PC-9 (cell line): ENCODE measurements at regions not wholly inside any gene's neighbourhood (a gene's known extent, or its start where the extent isn't known, plus 50 kb on each side); places are given as distances from the start of the nearest gene placed in this dataset.

ENCODE experiments used
- EZH2 ChIP-seq: fragments of 200-600 bp; sonication (generic); IDR thresholded peaks from 2 replicates; pipeline ENCODE4 v1.8.0; 2017; ENCODE audit warnings: antibody characterized with exemption, low read depth
- TF ChIP-seq, protein P1 (sequence below): fragments of 200-600 bp; sonication (generic); conservative IDR thresholded peaks from 2 replicates; pipeline ENCODE4 v1.6.1; 2017; ENCODE audit warnings: mixed run types, antibody characterized with exemption, mild to moderate bottlenecking, moderate library complexity

DNA sequence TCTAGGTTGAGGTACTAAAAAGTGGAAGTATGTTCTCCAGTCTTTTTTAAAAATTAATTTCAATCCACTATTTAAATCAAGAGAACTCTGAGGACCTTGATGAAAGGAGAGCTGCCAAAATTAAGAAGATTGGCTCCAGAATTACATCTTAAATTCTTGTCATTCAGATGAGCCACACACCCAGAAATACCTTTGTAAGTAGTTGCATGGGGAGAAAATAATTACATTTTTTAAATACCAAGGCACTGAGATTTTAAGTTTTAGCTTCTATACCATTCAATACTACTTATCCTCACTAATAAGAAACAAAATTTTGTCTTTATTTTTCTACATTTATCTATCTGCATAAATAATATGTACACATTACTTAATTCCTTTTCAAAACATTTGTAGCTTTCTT, 1132.8 kb downstream of the OTOL1 start:
- TF ChIP-seq EZH2 = no peak
- TF ChIP-seq, protein P1, sequence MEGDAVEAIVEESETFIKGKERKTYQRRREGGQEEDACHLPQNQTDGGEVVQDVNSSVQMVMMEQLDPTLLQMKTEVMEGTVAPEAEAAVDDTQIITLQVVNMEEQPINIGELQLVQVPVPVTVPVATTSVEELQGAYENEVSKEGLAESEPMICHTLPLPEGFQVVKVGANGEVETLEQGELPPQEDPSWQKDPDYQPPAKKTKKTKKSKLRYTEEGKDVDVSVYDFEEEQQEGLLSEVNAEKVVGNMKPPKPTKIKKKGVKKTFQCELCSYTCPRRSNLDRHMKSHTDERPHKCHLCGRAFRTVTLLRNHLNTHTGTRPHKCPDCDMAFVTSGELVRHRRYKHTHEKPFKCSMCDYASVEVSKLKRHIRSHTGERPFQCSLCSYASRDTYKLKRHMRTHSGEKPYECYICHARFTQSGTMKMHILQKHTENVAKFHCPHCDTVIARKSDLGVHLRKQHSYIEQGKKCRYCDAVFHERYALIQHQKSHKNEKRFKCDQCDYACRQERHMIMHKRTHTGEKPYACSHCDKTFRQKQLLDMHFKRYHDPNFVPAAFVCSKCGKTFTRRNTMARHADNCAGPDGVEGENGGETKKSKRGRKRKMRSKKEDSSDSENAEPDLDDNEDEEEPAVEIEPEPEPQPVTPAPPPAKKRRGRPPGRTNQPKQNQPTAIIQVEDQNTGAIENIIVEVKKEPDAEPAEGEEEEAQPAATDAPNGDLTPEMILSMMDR = no peak
